Upper lobe of left lung (tissue), 6 donors: ENCODE measurements at regions not wholly inside any gene's neighbourhood (a gene's known extent, or its start where the extent isn't known, plus 50 kb on each side); places are given as distances from the start of the nearest gene placed in this dataset.

Experiments used
- ATAC-seq, 2 donors: fragments of 200-7000 bp; cut with Tn5 transposase; one replicate each; pipeline ENCODE4 v1.9.1; 2022; ENCODE audit warnings: mild to moderate bottlenecking in 2 of 2, moderate library complexity in 2 of 2; ENCODE audit not compliant: low FRiP score in 2 of 2
- DNase-seq, 2 donors: peaks; one replicate each; pipeline ENCODE4 v3.0.0-alpha.2; 2019 to 2020
- H3K27ac ChIP-seq, 4 donors: fragments of 200-600 bp; sonication (generic); one replicate each; pipeline ENCODE4 v1.5.1; 2016 to 2019
- H3K27me3 ChIP-seq, 4 donors: fragments of 200-600 bp; sonication (generic); one replicate each; pipeline ENCODE4 v1.5.1; 2017 to 2019
- H3K36me3 ChIP-seq, 4 donors: fragments of 200-600 bp; sonication (generic); one replicate each; pipeline ENCODE4 v1.5.1; 2016 to 2019
- H3K4me1 ChIP-seq, 4 donors: fragments of 200-600 bp; sonication (generic); one replicate each; pipeline ENCODE4 v1.5.1; 2018 to 2019
- H3K4me3 ChIP-seq, 4 donors: fragments of 200-600 bp; sonication (generic); one replicate each; pipeline ENCODE4 v1.5.1; 2017 to 2019; ENCODE audit warnings: mild to moderate bottlenecking in 2 of 4, moderate library complexity in 1 of 4
- H3K9me3 ChIP-seq, 4 donors: fragments of 200-600 bp; sonication (generic); one replicate each; pipeline ENCODE4 v1.5.1; 2018 to 2019
- EP300 ChIP-seq, 4 donors: sonication (generic); formaldehyde crosslinking; IDR thresholded peaks; one replicate each; pipeline ENCODE4 v1.5.1; 2017; ENCODE audit warnings: antibody characterized with exemption in 4 of 4, control low read depth in 2 of 4
- POLR2A ChIP-seq, 4 donors: fragments of 450-650 bp; IDR thresholded peaks; one replicate each; pipeline ENCODE4 v1.5.1; 2016 to 2017; ENCODE audit warnings: antibody characterized with exemption in 4 of 4, mild to moderate bottlenecking in 2 of 4
- POLR2AphosphoS5 ChIP-seq, 2 donors: sonication (generic); formaldehyde crosslinking; IDR thresholded peaks; one replicate each; pipeline ENCODE4 v1.5.1; 2017; ENCODE audit warnings: antibody characterized with exemption in 2 of 2
- WGBS, 2 donors: methylation state at CpG; one replicate each; pipeline ENCODE4 v1.1.5; 2017 to 2018; 5-methylcytosine and 5-hydroxymethylcytosine counted together
- TF ChIP-seq, protein P1 (sequence below), 6 experiments: fragments of 450-650 bp in 4 of 6; fragments of 200-600 bp in 2 of 6; sonication (generic) in 2 of 6; IDR thresholded peaks; one replicate each; pipeline ENCODE4 v1.5.1; 2016 to 2019; ENCODE audit warnings: antibody characterized with exemption in 6 of 6
- donor health status: DM: no; HTN: no; CAD: no; lungs with moderate emphysema.
- donor health status: DM: no; HTN: yes; CAD: no; lungs with severe emphysema.

DNA sequence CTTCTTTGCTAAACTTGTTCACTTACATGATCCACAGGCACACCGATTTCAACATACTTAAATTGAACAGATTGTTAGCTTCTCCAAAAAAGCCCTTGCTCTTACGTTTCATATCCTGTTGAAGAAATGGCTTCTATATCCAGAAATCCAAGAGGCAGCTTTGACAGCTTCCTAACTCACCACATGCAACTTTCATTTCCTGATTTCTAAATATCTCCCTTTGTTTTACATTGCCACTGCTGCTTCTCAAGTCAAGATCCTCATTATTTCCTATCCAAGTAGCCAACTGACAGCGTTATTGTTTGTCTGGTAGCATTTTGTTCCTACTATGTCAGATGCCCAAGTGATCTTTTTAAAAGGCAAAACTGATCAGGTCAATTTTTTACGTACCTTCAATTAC lies 913.2 kb upstream of the TYRP1 start:
- no peak overlapping the region for H3K27ac ChIP-seq
- DNase-seq = no peak
- no peaks in the 10 kb centered on the region for H3K27me3 ChIP-seq
- no peak overlapping the region for H3K4me3 ChIP-seq
- H3K36me3 ChIP-seq = no peaks in the 10 kb centered on the region
- no peaks in the 10 kb centered on the region for H3K9me3 ChIP-seq
- TF ChIP-seq EP300 (IDR thresholded peaks at IDR 0.05) (no peak), POLR2AphosphoS5 (IDR thresholded peaks at IDR 0.05) (no peak), POLR2A (IDR thresholded peaks at IDR 0.05) (no peak)
- TF ChIP-seq, protein P1, sequence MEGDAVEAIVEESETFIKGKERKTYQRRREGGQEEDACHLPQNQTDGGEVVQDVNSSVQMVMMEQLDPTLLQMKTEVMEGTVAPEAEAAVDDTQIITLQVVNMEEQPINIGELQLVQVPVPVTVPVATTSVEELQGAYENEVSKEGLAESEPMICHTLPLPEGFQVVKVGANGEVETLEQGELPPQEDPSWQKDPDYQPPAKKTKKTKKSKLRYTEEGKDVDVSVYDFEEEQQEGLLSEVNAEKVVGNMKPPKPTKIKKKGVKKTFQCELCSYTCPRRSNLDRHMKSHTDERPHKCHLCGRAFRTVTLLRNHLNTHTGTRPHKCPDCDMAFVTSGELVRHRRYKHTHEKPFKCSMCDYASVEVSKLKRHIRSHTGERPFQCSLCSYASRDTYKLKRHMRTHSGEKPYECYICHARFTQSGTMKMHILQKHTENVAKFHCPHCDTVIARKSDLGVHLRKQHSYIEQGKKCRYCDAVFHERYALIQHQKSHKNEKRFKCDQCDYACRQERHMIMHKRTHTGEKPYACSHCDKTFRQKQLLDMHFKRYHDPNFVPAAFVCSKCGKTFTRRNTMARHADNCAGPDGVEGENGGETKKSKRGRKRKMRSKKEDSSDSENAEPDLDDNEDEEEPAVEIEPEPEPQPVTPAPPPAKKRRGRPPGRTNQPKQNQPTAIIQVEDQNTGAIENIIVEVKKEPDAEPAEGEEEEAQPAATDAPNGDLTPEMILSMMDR (IDR thresholded peaks at IDR 0.05) = no peak
- no peaks in the 10 kb centered on the region for H3K4me1 ChIP-seq
- ATAC-seq = no peak
- 66 to 72% methylated on average over 4 of the region's 4 CpGs for WGBS, 2 donors

DNA sequence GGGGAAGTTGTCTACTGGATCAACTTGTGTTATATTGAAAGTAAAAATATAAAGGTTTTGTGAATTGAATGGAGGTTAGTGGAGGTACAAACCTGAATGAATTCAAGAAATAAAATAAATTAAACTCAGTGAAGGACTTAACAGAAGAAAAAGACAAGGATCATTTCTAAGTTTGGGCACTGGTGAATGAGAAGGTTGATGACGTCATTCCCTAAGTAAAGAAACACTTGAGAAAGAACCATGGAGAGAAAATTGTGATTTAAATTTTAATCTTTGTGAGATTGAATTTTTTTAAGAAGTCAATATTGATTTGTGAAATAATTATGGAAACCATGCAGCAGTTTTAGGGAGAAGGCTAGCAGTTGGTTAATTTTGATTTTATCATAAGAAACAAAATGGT lies 900.3 kb upstream of the TYRP1 start:
- Histone ChIP-seq H3K4me1 (no peaks in the 10 kb centered on the region), H3K4me3 (no peak overlapping the region), H3K36me3 (no peaks in the 10 kb centered on the region), H3K27me3 (no peaks in the 10 kb centered on the region), H3K9me3 (no peaks in the 10 kb centered on the region), H3K27ac (no peak overlapping the region)
- ATAC-seq = no peak
- DNase-seq = no peak
- WGBS, 2 donors = 72 to 88% methylated on average over 1 of the region's 1 CpG
- TF ChIP-seq, protein P1 (IDR thresholded peaks at IDR 0.05) = no peak
- no peak for TF ChIP-seq POLR2AphosphoS5 (IDR thresholded peaks at IDR 0.05)
- no peak for TF ChIP-seq EP300 (IDR thresholded peaks at IDR 0.05)
- TF ChIP-seq POLR2A (IDR thresholded peaks at IDR 0.05) = no peak

DNA sequence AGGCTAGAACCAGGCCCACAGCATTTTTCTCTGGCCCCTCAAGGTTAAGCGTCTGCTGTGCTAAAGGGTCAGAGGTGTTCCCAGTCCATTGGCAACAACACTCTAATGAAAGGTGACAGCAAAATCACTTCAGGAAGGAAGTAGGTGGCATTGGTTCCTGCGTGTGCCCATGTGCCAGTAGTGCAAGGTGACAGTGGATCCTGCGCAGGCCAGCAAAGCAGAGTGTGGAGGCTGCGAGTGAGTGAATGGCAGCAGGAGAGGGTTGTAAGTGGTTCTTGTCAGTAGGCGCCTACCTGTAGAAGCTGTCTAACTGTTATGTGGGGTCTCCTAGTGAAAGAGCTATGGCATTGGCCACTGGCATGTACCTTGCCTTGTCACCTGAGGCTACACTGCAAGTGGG lies 898.2 kb upstream of the TYRP1 start:
- Histone ChIP-seq H3K36me3 (no peaks in the 10 kb centered on the region), H3K27ac (no peak overlapping the region), H3K27me3 (no peaks in the 10 kb centered on the region), H3K9me3 (no peaks in the 10 kb centered on the region), H3K4me3 (no peak overlapping the region), H3K4me1 (no peaks in the 10 kb centered on the region)
- ATAC-seq = no peak
- 87 to 89% methylated on average over 5 of the region's 5 CpGs for WGBS, 2 donors
- no peak for DNase-seq
- TF ChIP-seq POLR2AphosphoS5 (IDR thresholded peaks at IDR 0.05) (no peak), POLR2A (IDR thresholded peaks at IDR 0.05) (no peak), EP300 (IDR thresholded peaks at IDR 0.05) (no peak)
- TF ChIP-seq, protein P1 (IDR thresholded peaks at IDR 0.05) = no peak

DNA sequence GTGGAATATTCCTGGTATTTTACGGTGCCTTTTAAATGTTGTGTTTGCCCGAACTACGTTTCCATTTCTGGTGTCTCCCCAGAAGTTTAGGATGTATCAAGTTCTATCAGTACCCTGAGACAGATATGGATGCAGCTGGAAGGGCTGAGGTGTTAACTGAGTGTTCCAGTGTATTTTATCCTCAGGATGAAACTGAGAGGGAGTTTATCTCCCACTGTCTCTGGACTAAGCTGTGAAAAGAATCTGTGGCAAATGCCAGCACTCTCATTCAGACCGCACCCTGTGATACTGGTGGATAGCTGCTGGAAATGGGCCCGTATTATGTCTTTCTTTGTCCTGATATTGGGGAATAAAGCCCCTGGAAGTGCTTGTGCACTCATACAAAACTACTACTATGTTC lies 887.2 kb upstream of the TYRP1 start:
- H3K36me3 ChIP-seq = no peaks in the 10 kb centered on the region
- no peak overlapping the region for H3K27ac ChIP-seq
- no peaks in the 10 kb centered on the region for H3K4me1 ChIP-seq
- TF ChIP-seq POLR2AphosphoS5 (IDR thresholded peaks at IDR 0.05) (no peak), POLR2A (IDR thresholded peaks at IDR 0.05) (no peak), EP300 (IDR thresholded peaks at IDR 0.05) (no peak)
- TF ChIP-seq, protein P1 (IDR thresholded peaks at IDR 0.05) = no peak
- H3K4me3 ChIP-seq = no peak overlapping the region
- DNase-seq (no peak), ATAC-seq (no peak)
- H3K9me3 ChIP-seq = peaks cover 0 to 3% (median 0%) of the 10 kb centered on the region in 4 donors
- no peaks in the 10 kb centered on the region for H3K27me3 ChIP-seq
- 61 to 75% methylated on average over 5 of the region's 5 CpGs for WGBS, 2 donors

DNA sequence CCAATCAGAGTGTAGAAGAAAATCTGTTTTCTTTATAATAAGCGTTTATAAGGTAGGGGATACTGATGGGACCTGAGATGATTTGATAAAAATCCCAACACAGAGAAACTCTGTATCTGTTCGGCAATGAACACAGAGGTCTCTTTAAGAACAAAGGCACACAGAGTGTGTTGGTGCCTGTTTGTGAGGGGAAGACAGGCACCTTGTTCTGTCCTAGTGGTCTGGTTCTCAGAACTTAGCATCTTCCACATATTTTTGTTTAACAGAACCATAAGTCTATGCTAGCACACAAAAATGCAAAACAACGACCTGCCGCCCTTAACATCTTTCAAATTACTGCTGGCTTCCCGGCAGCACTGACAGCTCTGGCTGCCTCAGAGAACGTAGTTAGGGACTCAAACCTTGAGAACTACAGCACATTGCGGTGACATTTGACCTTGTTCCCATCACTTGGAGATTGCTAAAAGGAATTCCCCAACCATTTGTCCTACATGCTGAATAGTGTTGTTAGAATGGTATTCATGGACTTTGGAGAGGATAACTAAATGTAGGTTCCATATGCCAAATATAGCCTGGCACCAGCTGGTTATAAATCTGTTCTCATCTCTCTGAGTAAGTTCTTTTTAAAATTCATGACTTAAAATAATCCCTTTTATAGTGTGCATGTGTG lies 871.7 kb upstream of the TYRP1 start:
- H3K27me3 ChIP-seq = no peaks in the 10 kb centered on the region
- H3K36me3 ChIP-seq = no peaks in the 10 kb centered on the region
- H3K4me3 ChIP-seq = no peak overlapping the region
- H3K9me3 ChIP-seq = no peaks in the 10 kb centered on the region
- TF ChIP-seq POLR2A (IDR thresholded peaks at IDR 0.05) (no peak), EP300 (IDR thresholded peaks at IDR 0.05) (no peak), POLR2AphosphoS5 (IDR thresholded peaks at IDR 0.05) (no peak)
- TF ChIP-seq, protein P1 (IDR thresholded peaks at IDR 0.05) = no peak
- 62 to 65% methylated on average over 7 of the region's 7 CpGs for WGBS, 2 donors
- DNase-seq (no peak), ATAC-seq (no peak)
- no peak overlapping the region for H3K27ac ChIP-seq
- H3K4me1 ChIP-seq = no peaks in the 10 kb centered on the region
